GM12878 (cell line): ENCODE measurements at regions not wholly inside any gene's neighbourhood (a gene's known extent, or its start where the extent isn't known, plus 50 kb on each side); places are given as distances from the start of the nearest gene placed in this dataset.

Source experiments
- ATAC-seq: fragments of 200-7000 bp; cut with Tn5 transposase; 3 replicates; pipeline ENCODE4 v1.9.1; 2020; ENCODE audit warnings: mild to moderate bottlenecking, moderate library complexity
- BruUV-seq: library from RNA; stranded (reverse); fragments of 400-500 nt; replicated peaks from 2 replicates; lab custom pipeline; 2021; lab: Mats Ljungman, UMichigan
- CTCF ChIA-PET: fragments of 300-600 bp; sonication (Branson Sonifier 250); formaldehyde crosslinking; extraction: SDS; loops from one replicate; lab custom pipeline; 2021; ENCODE audit warnings: inconsistent platforms; lab: Yijun Ruan, JAX
- POLR2A ChIA-PET: fragments of 350-600 bp; formaldehyde crosslinking; extraction: SDS; loops from one replicate; lab custom pipeline; 2021; ENCODE audit warnings: inconsistent platforms; lab: Charles Lee
- RAD21 ChIA-PET: fragments of 300-600 bp; sonication (Branson Sonifier 250); formaldehyde crosslinking; loops from one replicate; lab custom pipeline; 2023; ENCODE audit warnings: antibody characterized with exemption; ENCODE audit not compliant: unreplicated experiment; lab: Charles Lee
- SMC1A ChIA-PET: fragments of 300-600 bp; sonication (Branson Sonifier 250); formaldehyde crosslinking; loops from one replicate; lab custom pipeline; 2023; ENCODE audit not compliant: unreplicated experiment, uncharacterized antibody; lab: Charles Lee
- DNase-seq: peaks from one replicate; pipeline ENCODE4 v3.0.0-alpha.2; 2011; ENCODE audit warnings: low read depth, low spot score
- FAIRE-seq: peaks from 3 replicates; lab custom pipeline; 2011; peaks lifted over from hg19 to GRCh38; lab: Jason Lieb, UNC
- H2AFZ ChIP-seq: 2 replicates; pipeline ENCODE4 v1.6.0; 2011; ENCODE audit warnings: low read depth, low read length, control low read depth; ENCODE audit not compliant: control insufficient read depth
- H3K27ac ChIP-seq: 2 replicates; pipeline ENCODE4 v1.5.1; 2011; ENCODE audit warnings: control low read depth; ENCODE audit not compliant: control insufficient read depth, insufficient read depth
- H3K27me3 ChIP-seq, 2 experiments: replicated peaks in 1 of 2; 2 replicates each; pipeline versions ENCODE4 v1.6.0 to v1.6.1; 2011; ENCODE audit warnings: low read length in 1 of 2; ENCODE audit not compliant: control insufficient read depth in 2 of 2, insufficient read depth in 2 of 2
- H3K36me3 ChIP-seq, 2 experiments: 2 replicates each; pipeline ENCODE4 v1.5.1; 2011; ENCODE audit warnings: low read length in 1 of 2; ENCODE audit not compliant: control insufficient read depth in 2 of 2, insufficient read depth in 2 of 2
- H3K4me1 ChIP-seq: 2 replicates; pipeline ENCODE4 v1.6.1; 2011; ENCODE audit warnings: mild to moderate bottlenecking, low read length, moderate library complexity, mixed read lengths; ENCODE audit not compliant: control insufficient read depth, insufficient read depth
- H3K4me2 ChIP-seq: 2 replicates; pipeline ENCODE4 v1.6.0; 2011; ENCODE audit warnings: control low read depth; ENCODE audit not compliant: control insufficient read depth, insufficient read depth
- H3K4me3 ChIP-seq: fragments of 200-600 bp; sonication (generic); 2 replicates; pipeline ENCODE4 v1.5.1; 2016
- H3K79me2 ChIP-seq: 2 replicates; pipeline ENCODE4 v1.6.0; 2011; ENCODE audit warnings: low read length; ENCODE audit not compliant: control insufficient read depth, insufficient read depth
- H3K9ac ChIP-seq: 2 replicates; pipeline ENCODE4 v1.8.0; 2011; ENCODE audit warnings: low read length, control low read depth, mixed read lengths; ENCODE audit not compliant: control insufficient read depth, insufficient read depth
- H3K9me3 ChIP-seq: replicated peaks from 3 replicates; pipeline ENCODE4 v1.5.1; 2011; ENCODE audit warnings: mild to moderate bottlenecking, low read length; ENCODE audit not compliant: control insufficient read depth, insufficient read depth
- H4K20me1 ChIP-seq: 2 replicates; pipeline ENCODE4 v1.6.0; 2011; ENCODE audit not compliant: control insufficient read depth, insufficient read depth
- BCLAF1 ChIP-seq: fragments of 450-650 bp; IDR thresholded peaks from 2 replicates; pipeline ENCODE4 v1.6.1; 2017; ENCODE audit warnings: antibody characterized with exemption, mild to moderate bottlenecking, moderate library complexity
- CREM ChIP-seq: IDR thresholded peaks from 2 replicates; pipeline ENCODE4 v1.6.1; 2014; ENCODE audit warnings: antibody characterized with exemption, low read depth
- FOS ChIP-seq: IDR thresholded peaks from 3 replicates; pipeline ENCODE4 v1.6.1; 2011; ENCODE audit warnings: borderline replicate concordance; ENCODE audit not compliant: insufficient read length; ENCODE audit errors: extremely low read depth
- GABPA ChIP-seq: IDR thresholded peaks from 2 replicates; pipeline ENCODE4 v1.6.1; 2014; ENCODE audit warnings: antibody characterized with exemption, low read depth, mild to moderate bottlenecking, inconsistent platforms
- IRF4 ChIP-seq: IDR thresholded peaks from 2 replicates; pipeline ENCODE4 v1.6.1; 2011; ENCODE audit warnings: low read depth, low read length
- JUND ChIP-seq: IDR thresholded peaks from 2 replicates; pipeline ENCODE4 v1.6.1; 2012; ENCODE audit warnings: low read depth, mild to moderate bottlenecking, low read length, improper control_type of control experiment, moderate library complexity
- LARP7 ChIP-seq: fragments of 450-650 bp; IDR thresholded peaks from 2 replicates; pipeline ENCODE4 v1.6.1; 2017; ENCODE audit warnings: mild to moderate bottlenecking
- NRF1 ChIP-seq: conservative IDR thresholded peaks from 2 replicates; pipeline ENCODE4 v1.6.1; 2011; ENCODE audit warnings: mild to moderate bottlenecking, low read depth, low read length, improper control_type of control experiment
- PML ChIP-seq: IDR thresholded peaks from 2 replicates; pipeline ENCODE4 v1.6.1; 2012; ENCODE audit warnings: low read length, inconsistent platforms
- RAD51 ChIP-seq: fragments of 450-650 bp; IDR thresholded peaks from 2 replicates; pipeline ENCODE4 v1.6.1; 2016; ENCODE audit warnings: moderate library complexity, mild to moderate bottlenecking, inconsistent platforms
- RBBP5 ChIP-seq: fragments of 200-600 bp; sonication (generic); conservative IDR thresholded peaks from 2 replicates; pipeline ENCODE4 v1.6.1; 2016
- SMAD5 ChIP-seq: IDR thresholded peaks from 2 replicates; pipeline ENCODE4 v1.6.1; 2016; ENCODE audit warnings: antibody characterized with exemption, low read depth
- TARDBP ChIP-seq: IDR thresholded peaks from 2 replicates; pipeline ENCODE4 v1.6.1; 2016; ENCODE audit warnings: borderline replicate concordance
- TBL1XR1 ChIP-seq: IDR thresholded peaks from 2 replicates; pipeline ENCODE4 v1.6.1; 2012; ENCODE audit warnings: low read depth, low read length, improper control_type of control experiment
- TCF12 ChIP-seq: IDR thresholded peaks from 2 replicates; pipeline ENCODE4 v1.6.1; 2011; ENCODE audit warnings: low read depth, mild to moderate bottlenecking, low read length
- YBX1 ChIP-seq: fragments of 450-650 bp; IDR thresholded peaks from 2 replicates; pipeline ENCODE4 v1.6.1; 2016; ENCODE audit warnings: antibody characterized with exemption
- WGBS: methylation state at CpG from one replicate; pipeline ENCODE4 v1.1.6; 2016; ENCODE audit warnings: low lambda C conversion rate; ENCODE audit not compliant: insufficient replicate concordance, insufficient coverage; ENCODE audit errors: missing lambda C conversion rate; 5-methylcytosine and 5-hydroxymethylcytosine counted together
- in situ Hi-C: fragments of 300-500 bp; cut with MboI; formaldehyde crosslinking; loops from 9 replicates; pipeline ENCODE4 v1.14.3; 2018; ENCODE audit warnings: mixed read lengths
- intact Hi-C: fragments of 100-400 bp; cut with micrococcal nuclease; formaldehyde crosslinking; loops from one replicate; pipeline ENCODE4 v1.14.2; 2022; ENCODE audit not compliant: unreplicated experiment
- TF ChIP-seq, protein P1 (sequence below): fragments of 450-650 bp; formaldehyde crosslinking; IDR thresholded peaks from 2 replicates; pipeline ENCODE4 v1.4.0; 2020; ENCODE audit warnings: mild to moderate bottlenecking, moderate library complexity
- TF ChIP-seq, protein P2 (sequence below): fragments of 450-650 bp; IDR thresholded peaks from 2 replicates; pipeline ENCODE4 v1.6.1; 2017; ENCODE audit warnings: mild to moderate bottlenecking, moderate library complexity

DNA sequence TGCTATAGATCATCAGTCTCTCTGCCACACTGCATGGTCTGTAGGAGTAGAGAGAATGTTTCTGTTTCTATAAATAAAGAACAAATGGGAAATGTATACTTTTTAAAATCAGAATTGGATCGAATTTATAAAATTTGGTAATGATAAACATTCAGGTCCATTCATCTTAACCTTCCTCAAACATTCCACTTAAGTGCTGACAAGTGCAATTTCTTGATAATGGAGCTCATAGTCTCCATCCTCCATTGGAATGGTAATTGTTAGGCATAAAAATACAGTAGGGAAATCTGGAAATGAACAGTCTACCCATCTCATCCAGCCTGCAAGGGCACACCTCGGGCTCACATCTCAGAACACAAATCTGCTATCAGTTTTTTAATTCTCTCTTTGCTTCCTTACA lies 122.6 kb upstream of the PACRGL start:
- DNase-seq, result no peak
- no peak overlapping the region for H2AFZ ChIP-seq
- H3K27me3 ChIP-seq, result no peaks in the 10 kb centered on the region
- SMC1A ChIA-PET, result no interaction called here
- 2% methylated on average over 2 of the region's 2 CpGs for WGBS
- H4K20me1 ChIP-seq, result no peaks in the 10 kb centered on the region
- H3K79me2 ChIP-seq, result no peaks in the 10 kb centered on the region
- no peaks in the 10 kb centered on the region for H3K9me3 ChIP-seq
- no TSS peak for BruUV-seq
- no peak for FAIRE-seq
- in situ Hi-C loops (no loop called here), intact Hi-C loops (no loop called here)
- no peak overlapping the region for H3K27ac ChIP-seq
- CTCF ChIA-PET, result no interaction called here
- H3K9ac ChIP-seq, result no peak overlapping the region
- no peak overlapping the region for H3K4me3 ChIP-seq
- RAD21 ChIA-PET, result no interaction called here
- TF ChIP-seq TCF12 (no peak), TBL1XR1 (no peak), GABPA (no peak), FOS (no peak), IRF4 (no peak), CREM (no peak), RBBP5 (no peak), YBX1 (no peak), TARDBP (no peak), PML (no peak), BCLAF1 (no peak), JUND (no peak), NRF1 (no peak), RAD51 (no peak), LARP7 (no peak), SMAD5 (no peak)
- TF ChIP-seq, protein P1, sequence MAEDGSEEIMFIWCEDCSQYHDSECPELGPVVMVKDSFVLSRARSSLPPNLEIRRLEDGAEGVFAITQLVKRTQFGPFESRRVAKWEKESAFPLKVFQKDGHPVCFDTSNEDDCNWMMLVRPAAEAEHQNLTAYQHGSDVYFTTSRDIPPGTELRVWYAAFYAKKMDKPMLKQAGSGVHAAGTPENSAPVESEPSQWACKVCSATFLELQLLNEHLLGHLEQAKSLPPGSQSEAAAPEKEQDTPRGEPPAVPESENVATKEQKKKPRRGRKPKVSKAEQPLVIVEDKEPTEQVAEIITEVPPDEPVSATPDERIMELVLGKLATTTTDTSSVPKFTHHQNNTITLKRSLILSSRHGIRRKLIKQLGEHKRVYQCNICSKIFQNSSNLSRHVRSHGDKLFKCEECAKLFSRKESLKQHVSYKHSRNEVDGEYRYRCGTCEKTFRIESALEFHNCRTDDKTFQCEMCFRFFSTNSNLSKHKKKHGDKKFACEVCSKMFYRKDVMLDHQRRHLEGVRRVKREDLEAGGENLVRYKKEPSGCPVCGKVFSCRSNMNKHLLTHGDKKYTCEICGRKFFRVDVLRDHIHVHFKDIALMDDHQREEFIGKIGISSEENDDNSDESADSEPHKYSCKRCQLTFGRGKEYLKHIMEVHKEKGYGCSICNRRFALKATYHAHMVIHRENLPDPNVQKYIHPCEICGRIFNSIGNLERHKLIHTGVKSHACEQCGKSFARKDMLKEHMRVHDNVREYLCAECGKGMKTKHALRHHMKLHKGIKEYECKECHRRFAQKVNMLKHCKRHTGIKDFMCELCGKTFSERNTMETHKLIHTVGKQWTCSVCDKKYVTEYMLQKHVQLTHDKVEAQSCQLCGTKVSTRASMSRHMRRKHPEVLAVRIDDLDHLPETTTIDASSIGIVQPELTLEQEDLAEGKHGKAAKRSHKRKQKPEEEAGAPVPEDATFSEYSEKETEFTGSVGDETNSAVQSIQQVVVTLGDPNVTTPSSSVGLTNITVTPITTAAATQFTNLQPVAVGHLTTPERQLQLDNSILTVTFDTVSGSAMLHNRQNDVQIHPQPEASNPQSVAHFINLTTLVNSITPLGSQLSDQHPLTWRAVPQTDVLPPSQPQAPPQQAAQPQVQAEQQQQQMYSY (CRISPR knock-in tag), result no peak
- TF ChIP-seq, protein P2, sequence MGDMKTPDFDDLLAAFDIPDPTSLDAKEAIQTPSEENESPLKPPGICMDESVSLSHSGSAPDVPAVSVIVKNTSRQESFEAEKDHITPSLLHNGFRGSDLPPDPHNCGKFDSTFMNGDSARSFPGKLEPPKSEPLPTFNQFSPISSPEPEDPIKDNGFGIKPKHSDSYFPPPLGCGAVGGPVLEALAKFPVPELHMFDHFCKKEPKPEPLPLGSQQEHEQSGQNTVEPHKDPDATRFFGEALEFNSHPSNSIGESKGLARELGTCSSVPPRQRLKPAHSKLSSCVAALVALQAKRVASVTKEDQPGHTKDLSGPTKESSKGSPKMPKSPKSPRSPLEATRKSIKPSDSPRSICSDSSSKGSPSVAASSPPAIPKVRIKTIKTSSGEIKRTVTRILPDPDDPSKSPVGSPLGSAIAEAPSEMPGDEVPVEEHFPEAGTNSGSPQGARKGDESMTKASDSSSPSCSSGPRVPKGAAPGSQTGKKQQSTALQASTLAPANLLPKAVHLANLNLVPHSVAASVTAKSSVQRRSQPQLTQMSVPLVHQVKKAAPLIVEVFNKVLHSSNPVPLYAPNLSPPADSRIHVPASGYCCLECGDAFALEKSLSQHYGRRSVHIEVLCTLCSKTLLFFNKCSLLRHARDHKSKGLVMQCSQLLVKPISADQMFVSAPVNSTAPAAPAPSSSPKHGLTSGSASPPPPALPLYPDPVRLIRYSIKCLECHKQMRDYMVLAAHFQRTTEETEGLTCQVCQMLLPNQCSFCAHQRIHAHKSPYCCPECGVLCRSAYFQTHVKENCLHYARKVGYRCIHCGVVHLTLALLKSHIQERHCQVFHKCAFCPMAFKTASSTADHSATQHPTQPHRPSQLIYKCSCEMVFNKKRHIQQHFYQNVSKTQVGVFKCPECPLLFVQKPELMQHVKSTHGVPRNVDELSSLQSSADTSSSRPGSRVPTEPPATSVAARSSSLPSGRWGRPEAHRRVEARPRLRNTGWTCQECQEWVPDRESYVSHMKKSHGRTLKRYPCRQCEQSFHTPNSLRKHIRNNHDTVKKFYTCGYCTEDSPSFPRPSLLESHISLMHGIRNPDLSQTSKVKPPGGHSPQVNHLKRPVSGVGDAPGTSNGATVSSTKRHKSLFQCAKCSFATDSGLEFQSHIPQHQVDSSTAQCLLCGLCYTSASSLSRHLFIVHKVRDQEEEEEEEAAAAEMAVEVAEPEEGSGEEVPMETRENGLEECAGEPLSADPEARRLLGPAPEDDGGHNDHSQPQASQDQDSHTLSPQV, result no peak
- ATAC-seq, result no peak
- no peaks in the 10 kb centered on the region for H3K36me3 ChIP-seq
- no peaks in the 10 kb centered on the region for H3K4me1 ChIP-seq
- POLR2A ChIA-PET, result no interaction called here
- H3K4me2 ChIP-seq, result no peak overlapping the region
